Cortex of kidney (tissue), 1 donor: ENCODE measurements at regions not wholly inside any gene's neighbourhood (a gene's known extent, or its start where the extent isn't known, plus 50 kb on each side); places are given as distances from the start of the nearest gene placed in this dataset.
"Not testable (repeated sequence)": the region's sequence is repeated elsewhere in the genome, so short reads cannot be mapped to it uniquely, and the experiment has no call there.

Experiments used
- DNase-seq: peaks from one replicate; lab custom pipeline; 2025; lab: John Stamatoyannopoulos, UW

GRCh38 chr2:40937284-40937683, 485.4 kb upstream of the SLC8A1 start:
- DNase-seq = no peak

- DNase-seq = no peak
Measured at GRCh38 chr2:40953341-40953740, 501.5 kb upstream of the SLC8A1 start.

GRCh38 chr2:40955042-40955441, 503.2 kb upstream of the SLC8A1 start:
- no peak for DNase-seq

- DNase-seq = no peak
Measured at GRCh38 chr2:40955635-40956034, 503.7 kb upstream of the SLC8A1 start.

DNA sequence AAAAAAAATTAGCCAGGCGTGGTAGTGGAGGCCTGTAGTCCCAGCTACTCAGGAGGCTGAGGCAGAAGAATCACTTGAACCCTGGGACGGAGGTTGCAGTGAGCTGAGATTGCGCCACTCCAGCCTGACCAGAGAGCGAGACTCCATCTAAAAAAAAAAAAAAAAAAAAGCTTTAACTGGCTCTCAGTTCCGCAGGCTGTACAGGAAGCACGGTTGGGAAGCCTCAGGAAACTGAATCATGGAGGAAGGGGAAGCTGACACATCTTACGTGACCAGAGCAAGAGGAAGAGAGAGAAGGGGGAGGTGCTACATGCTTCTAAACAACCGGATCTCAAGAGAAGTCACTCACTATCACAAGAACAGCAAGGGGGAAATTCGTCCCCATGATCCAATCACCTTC, 505.6 kb upstream of the SLC8A1 start:
- DNase-seq = no peak

GRCh38 chr2:40962026-40962425, 510.1 kb upstream of the SLC8A1 start:
- DNase-seq = no peak

GRCh38 chr2:40964509-40965250, 512.8 kb upstream of the SLC8A1 start:
- no peak for DNase-seq

DNA sequence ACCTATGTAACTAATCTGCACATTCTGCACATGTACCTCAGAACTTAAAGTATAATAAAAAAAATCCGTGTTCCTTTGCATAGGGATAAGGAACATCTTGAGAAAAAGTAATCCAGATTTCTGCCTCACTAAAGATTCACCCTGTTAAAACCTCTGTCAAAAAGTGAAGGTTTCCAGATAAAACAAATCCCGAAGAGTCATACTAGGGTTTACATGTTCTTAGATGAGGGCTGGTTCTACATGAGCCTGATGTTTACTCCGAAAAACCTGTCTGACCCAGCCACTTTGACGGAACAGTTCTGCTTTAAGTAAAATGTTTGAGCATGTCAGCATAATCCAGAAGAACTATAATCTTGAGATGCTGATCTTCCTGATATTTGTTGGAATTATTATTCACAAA, 515.6 kb upstream of the SLC8A1 start:
- no peak for DNase-seq

GRCh38 chr2:40975151-40975550, 523.3 kb upstream of the SLC8A1 start:
- DNase-seq = no peak

GRCh38 chr2:40997362-40997761, 545.5 kb upstream of the SLC8A1 start:
- no peak for DNase-seq

- DNase-seq = no peak
Measured at GRCh38 chr2:41000374-41000773, 548.5 kb upstream of the SLC8A1 start.

- DNase-seq = no peak
Measured at GRCh38 chr2:41000906-41001305, 549.0 kb upstream of the SLC8A1 start.

DNA sequence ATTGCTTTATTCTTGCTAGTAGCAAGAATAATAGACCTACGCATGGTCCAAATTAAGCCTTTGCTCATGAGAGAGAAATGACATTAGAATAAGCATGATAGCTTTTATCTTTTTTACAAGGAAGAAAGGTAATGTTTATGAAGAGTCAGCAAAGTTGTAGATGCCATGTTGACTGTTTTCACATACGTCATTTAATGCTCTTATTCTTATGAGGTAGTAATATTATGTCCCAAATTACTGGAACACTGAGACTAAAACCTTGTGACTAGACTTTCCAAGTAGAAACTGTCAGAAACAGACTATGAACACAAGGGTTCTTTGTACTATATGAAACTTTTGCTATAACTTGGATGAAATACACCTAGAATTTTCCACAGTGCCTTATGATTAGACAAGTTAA, 552.8 kb upstream of the SLC8A1 start:
- no peak for DNase-seq

GRCh38 chr2:41020358-41020757, 568.5 kb upstream of the SLC8A1 start:
- DNase-seq = no peak

GRCh38 chr2:41024816-41025215, 572.9 kb upstream of the SLC8A1 start:
- DNase-seq = no peak

DNA sequence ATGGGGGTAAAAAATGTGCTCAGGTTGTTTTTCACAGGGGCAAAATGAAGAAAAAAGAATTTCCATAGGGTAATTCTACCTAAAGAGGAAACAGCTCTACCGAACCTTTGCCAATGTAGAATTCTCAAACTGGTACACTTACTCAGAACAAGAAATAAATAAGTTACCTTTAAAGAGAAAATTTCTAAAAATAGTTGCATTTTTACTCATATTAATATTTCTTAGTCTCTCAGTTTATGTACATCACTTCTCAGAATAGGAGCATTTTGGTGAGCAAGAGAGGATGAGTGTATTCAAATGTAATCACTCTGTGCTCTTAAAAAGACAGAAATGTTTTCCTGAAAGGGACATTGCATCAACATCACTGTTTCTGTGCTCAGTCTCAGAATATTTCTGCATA, 574.7 kb upstream of the SLC8A1 start:
- DNase-seq = no peak

- no peak for DNase-seq
Measured at GRCh38 chr2:41027095-41027494, 575.2 kb upstream of the SLC8A1 start.

DNA sequence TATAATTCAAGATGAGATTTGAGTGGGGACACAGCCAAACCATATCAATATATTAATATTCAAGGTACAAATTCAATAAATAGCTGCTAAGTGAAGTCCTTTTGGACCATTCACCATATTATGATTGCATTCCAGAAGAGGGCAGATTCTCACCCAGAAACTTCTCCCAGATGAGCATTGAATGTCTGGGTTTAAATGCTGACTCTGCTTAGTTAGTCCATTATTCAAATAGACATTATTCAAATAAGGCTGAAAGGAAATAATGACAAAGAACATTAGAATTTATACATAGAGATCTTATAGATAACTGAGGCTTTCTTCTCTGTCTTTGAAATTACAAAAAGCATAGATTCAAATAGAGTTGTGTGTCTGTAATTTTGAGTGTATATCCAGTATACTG, 579.4 kb upstream of the SLC8A1 start:
- DNase-seq = no peak

- no peak for DNase-seq
Measured at GRCh38 chr2:41032715-41033114, 580.8 kb upstream of the SLC8A1 start.

- no peak for DNase-seq
Measured at GRCh38 chr2:41033127-41033526, 581.2 kb upstream of the SLC8A1 start.

DNA sequence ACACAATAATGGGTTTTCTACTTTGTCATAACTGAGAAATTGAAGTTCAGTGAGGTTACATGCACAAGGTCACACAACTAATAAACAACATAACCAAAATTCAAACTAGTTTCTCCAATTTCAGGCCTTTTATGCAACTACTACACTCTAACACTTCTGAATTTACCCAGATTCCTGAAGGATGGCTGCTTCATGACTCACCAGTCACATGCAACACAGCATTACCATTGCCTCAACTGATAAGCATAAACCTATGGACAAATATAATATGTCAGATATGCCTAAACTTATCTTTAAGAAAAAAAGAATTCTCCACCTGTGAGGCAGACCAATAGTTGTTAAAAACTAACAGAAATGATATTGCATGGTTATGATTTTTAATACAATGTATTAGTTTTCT, 586.5 kb upstream of the SLC8A1 start:
- DNase-seq = no peak

- not testable (repeated sequence) for DNase-seq
Measured at GRCh38 chr2:41039750-41040149, 587.9 kb upstream of the SLC8A1 start.

DNA sequence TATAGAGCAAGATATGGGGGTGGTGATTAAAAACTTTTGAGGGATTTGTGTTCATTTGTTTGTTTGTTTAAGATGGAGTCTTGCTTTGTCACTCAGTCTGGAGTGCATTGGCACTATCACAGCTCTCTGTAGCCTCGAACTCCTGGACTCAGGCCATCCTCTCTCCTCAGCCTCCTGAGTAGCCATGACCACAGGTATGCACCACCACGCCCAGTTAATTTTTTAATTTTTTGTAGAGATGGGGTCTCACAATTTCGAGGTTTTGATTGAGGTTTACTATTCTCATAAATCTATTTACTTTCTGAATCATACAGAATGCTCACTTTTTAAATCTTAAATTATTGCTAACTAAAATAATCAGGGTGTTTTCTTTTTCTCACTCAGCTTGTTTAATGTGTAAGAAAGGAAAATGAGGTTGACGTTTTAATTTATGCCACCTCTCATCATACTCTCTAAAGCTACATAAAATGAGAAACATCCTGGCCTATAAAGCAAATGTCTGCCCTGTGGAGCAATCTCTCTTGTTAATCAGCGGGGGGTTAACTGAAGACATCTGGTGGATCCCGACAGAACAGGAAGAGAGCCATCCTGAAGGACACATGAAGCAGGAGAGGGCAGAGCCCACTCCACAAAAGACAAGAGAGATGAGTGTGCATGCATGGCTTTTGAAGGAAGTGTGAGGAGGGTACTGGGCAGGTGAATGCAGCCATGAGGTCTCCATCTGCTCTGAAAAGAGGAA, 589.1 kb upstream of the SLC8A1 start:
- no peak for DNase-seq

DNA sequence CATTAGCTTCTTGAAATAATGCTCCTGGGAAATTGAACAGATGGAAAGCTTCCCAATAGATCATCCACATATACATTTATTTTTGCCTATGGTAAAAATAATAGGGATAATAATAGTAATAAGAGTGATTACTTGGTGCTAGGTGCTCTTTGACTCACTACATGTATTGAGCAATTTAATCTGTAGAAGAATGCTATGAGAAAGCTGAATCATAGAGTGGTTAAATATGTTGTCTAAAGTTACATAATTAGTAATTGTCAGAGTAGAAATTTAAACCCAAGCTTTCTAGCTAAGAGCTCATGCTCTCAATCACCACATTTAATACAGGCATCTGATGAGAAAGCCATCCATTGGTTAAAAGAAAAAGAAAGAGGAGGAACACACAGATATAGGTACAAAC, 590.5 kb upstream of the SLC8A1 start:
- DNase-seq = no peak
